ENCODE measurements at regions not wholly inside any gene's neighbourhood (a gene's known extent, or its start where the extent isn't known, plus 50 kb on each side); places are given as distances from the start of the nearest gene placed in this dataset.

- TF ChIP-seq CTCF (IDR thresholded peaks at IDR 0.05) (no peak), POLR2AphosphoS5 (IDR thresholded peaks at IDR 0.05) (no peak), POLR2A (IDR thresholded peaks at IDR 0.05) (no peak), EP300 (IDR thresholded peaks at IDR 0.05) (no peak)
Observed at GRCh38 chr5:96124589-96124988, 162.9 kb upstream of the ELL2 start.

Measured in sigmoid colon (tissue), 4 donors.